ENCODE measurements at regions not wholly inside any gene's neighbourhood (a gene's known extent, or its start where the extent isn't known, plus 50 kb on each side); places are given as distances from the start of the nearest gene placed in this dataset.

DNA sequence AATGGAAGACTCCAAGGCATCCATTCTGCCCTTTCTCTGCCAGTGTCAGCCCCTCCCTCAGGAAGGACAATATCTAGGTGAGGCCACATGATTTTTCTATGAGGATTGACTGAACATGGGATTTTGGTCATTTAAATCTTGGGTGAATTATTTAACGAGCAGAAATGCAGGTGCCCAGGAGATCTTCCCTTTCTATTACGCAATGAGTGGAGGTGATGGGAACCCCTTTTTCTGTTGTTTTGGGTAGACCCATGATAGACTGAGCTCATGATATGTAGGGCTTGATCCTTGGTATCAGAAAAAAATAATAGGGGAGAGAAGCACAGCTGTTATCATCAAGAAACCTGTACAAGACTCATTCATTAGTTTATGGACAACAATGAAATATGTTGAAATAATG, 112.6 kb upstream of the SPTLC3 start:
- Histone ChIP-seq H3K4me3 (no peak overlapping the region), H3K27me3 (no peaks in the 10 kb centered on the region), H3K27ac (no peak overlapping the region), H3K9me3 (no peaks in the 10 kb centered on the region), H3K36me3 (no peaks in the 10 kb centered on the region), H3K4me1 (no peaks in the 10 kb centered on the region), H3K9ac (ENCODE audit: low read depth in 2 of 2, low read length in 2 of 2) (no peak overlapping the region)
- intact Hi-C loops (cut with DNase I), result no loop called here
- TF ChIP-seq, protein P1, sequence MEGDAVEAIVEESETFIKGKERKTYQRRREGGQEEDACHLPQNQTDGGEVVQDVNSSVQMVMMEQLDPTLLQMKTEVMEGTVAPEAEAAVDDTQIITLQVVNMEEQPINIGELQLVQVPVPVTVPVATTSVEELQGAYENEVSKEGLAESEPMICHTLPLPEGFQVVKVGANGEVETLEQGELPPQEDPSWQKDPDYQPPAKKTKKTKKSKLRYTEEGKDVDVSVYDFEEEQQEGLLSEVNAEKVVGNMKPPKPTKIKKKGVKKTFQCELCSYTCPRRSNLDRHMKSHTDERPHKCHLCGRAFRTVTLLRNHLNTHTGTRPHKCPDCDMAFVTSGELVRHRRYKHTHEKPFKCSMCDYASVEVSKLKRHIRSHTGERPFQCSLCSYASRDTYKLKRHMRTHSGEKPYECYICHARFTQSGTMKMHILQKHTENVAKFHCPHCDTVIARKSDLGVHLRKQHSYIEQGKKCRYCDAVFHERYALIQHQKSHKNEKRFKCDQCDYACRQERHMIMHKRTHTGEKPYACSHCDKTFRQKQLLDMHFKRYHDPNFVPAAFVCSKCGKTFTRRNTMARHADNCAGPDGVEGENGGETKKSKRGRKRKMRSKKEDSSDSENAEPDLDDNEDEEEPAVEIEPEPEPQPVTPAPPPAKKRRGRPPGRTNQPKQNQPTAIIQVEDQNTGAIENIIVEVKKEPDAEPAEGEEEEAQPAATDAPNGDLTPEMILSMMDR (IDR thresholded peaks at IDR 0.05), result no peak
- DNase-seq, result no peak

DNA sequence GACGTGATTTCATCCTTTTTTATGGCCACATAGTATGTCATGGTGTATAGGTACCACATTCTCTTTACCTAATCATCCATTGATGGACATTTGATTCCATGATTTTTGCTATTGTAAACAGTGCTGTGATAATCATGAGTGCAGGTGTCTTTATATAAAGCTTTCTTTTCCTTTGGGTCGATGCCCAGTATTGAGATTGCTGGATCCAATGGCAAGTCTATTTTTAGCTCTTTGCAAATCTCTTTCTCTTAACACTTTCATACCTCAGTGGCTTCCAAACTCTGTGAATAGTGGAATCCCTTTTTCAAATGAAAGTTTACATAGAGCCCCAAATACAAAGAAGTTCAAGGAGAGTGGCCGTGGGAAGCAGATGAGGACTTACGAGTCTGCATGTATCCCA, 105.8 kb upstream of the SPTLC3 start:
- Histone ChIP-seq H3K4me3 (no peak overlapping the region), H3K27ac (no peak overlapping the region), H3K9ac (ENCODE audit: low read depth in 2 of 2, low read length in 2 of 2) (no peak overlapping the region), H3K27me3 (no peaks in the 10 kb centered on the region), H3K9me3 (no peaks in the 10 kb centered on the region), H3K4me1 (no peaks in the 10 kb centered on the region), H3K36me3 (no peaks in the 10 kb centered on the region)
- intact Hi-C loops (cut with DNase I), result no loop called here
- TF ChIP-seq, protein P1 (IDR thresholded peaks at IDR 0.05), result no peak
- no peak for DNase-seq

- intact Hi-C loops (cut with DNase I), result no loop called here
- TF ChIP-seq, protein P1 (IDR thresholded peaks at IDR 0.05), result no peak
These were observed 102.4 kb upstream of the SPTLC3 start for GRCh38 chr20:12906361-12906760.

DNA sequence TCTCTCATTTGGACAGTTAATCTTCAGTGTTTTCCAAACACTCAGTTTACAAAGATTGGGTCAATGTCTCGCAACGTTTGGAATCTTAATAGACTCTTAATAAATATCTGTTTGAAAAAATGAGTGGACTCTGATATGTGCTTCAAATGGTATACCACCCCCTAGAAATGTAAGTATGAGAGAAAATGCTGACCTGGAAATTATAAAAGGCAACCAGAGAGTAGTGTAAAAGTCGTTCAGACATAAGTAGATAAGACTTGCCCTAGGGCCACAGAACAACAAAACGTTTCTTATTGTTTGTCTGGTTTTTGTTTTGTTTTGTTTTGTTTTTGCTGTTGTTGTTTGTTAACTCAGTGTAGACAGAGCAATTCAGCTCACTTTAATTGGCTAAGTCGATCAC, 97.4 kb upstream of the SPTLC3 start:
- intact Hi-C loops (cut with DNase I), result no loop called here
- no peaks in the 10 kb centered on the region for H3K27me3 ChIP-seq
- no peak for DNase-seq
- no peaks in the 10 kb centered on the region for H3K4me1 ChIP-seq
- H3K9me3 ChIP-seq, result no peaks in the 10 kb centered on the region
- H3K4me3 ChIP-seq, result no peak overlapping the region
- TF ChIP-seq, protein P1 (IDR thresholded peaks at IDR 0.05), result no peak
- no peak overlapping the region for H3K9ac ChIP-seq (ENCODE audit: low read depth in 2 of 2, low read length in 2 of 2)
- no peaks in the 10 kb centered on the region for H3K36me3 ChIP-seq
- no peak overlapping the region for H3K27ac ChIP-seq

More at GRCh38 chr20:12906361-12906760, 102.4 kb upstream of the SPTLC3 start:
- Histone ChIP-seq H3K9me3 (no peaks in the 10 kb centered on the region), H3K27ac (no peak overlapping the region), H3K9ac (ENCODE audit: low read depth in 2 of 2, low read length in 2 of 2) (no peak overlapping the region), H3K4me1 (no peaks in the 10 kb centered on the region), H3K4me3 (no peak overlapping the region), H3K27me3 (no peaks in the 10 kb centered on the region), H3K36me3 (no peaks in the 10 kb centered on the region)
- DNase-seq, result no peak

DNA sequence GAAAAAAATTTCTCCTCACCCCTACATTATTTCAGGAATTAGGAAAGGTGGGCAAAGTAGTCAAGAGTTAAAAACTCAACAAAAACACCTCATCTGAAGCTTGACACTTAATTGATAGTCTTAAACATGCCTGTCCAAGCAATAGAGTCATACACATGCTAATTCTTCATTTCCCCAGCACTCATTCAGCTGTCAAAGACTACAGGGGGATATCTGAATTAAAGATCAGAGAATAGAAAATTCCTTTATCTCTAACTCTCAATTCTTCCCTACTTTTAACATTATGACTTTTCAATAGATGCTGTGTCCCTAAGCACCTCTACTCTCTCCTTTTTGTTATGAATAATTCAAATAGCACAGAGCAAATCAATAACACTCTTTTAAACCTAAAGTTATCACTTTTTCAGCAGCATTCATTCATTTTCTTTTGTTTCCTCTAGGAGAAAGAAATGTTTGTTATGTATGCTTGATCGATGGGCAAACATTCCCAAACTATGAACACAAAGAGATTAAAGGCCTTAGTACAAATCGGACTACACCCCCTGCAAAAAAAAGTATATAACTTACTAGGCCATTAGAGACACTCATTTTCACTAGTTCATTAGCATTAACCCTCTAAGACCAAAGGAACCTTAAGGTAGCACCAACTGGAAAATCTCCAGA, 94.9 kb upstream of the SPTLC3 start:
- TF ChIP-seq, protein P1 (IDR thresholded peaks at IDR 0.05), result no peak
- H3K9ac ChIP-seq (ENCODE audit: low read depth in 2 of 2, low read length in 2 of 2), result no peak overlapping the region
- H3K9me3 ChIP-seq, result no peaks in the 10 kb centered on the region
- no peak overlapping the region for H3K27ac ChIP-seq
- no peak overlapping the region for H3K4me3 ChIP-seq
- H3K4me1 ChIP-seq, result no peaks in the 10 kb centered on the region
- no peaks in the 10 kb centered on the region for H3K27me3 ChIP-seq
- intact Hi-C loops (cut with DNase I), result no loop called here
- H3K36me3 ChIP-seq, result no peaks in the 10 kb centered on the region
- DNase-seq, result no peak
